Fibroblast of pulmonary artery (primary cell): ENCODE measurements at regions not wholly inside any gene's neighbourhood (a gene's known extent, or its start where the extent isn't known, plus 50 kb on each side); places are given as distances from the start of the nearest gene placed in this dataset.

ENCODE experiments used
- DNase-seq: peaks from one replicate; pipeline ENCODE4 v3.0.0-alpha.2; 2010; ENCODE audit warnings: low read depth
- H3K4me3 ChIP-seq: replicated peaks from 2 replicates; pipeline ENCODE4 v1.5.1; 2011; ENCODE audit warnings: low read depth, mild to moderate bottlenecking, control low read depth, low read length, moderate library complexity
- CTCF ChIP-seq: IDR thresholded peaks from 2 replicates; pipeline ENCODE4 v1.5.1; 2011; ENCODE audit warnings: mild to moderate bottlenecking, control low read depth, low read length, inconsistent platforms; ENCODE audit errors: missing control alignments

- no peak overlapping the region for H3K4me3 ChIP-seq
- no peak for DNase-seq
- TF ChIP-seq CTCF: no peak
Observed at GRCh38 chr6:4522453-4522852, 253.8 kb upstream of the CDYL start.

GRCh38 chr6:4521070-4521469 is 255.1 kb upstream of the CDYL start:
- no peak for DNase-seq
- TF ChIP-seq CTCF: no peak
- H3K4me3 ChIP-seq: no peak overlapping the region

- DNase-seq: peak; percentile 46
- no peak for TF ChIP-seq CTCF
- H3K4me3 ChIP-seq: no peak overlapping the region
Observed at GRCh38 chr6:4518506-4518905, 257.7 kb upstream of the CDYL start.

- H3K4me3 ChIP-seq: no peak overlapping the region
- peak; percentile 8 for DNase-seq
- no peak for TF ChIP-seq CTCF
Observed at GRCh38 chr6:4516206-4516605, 260.0 kb upstream of the CDYL start.

- DNase-seq: no peak
- TF ChIP-seq CTCF: no peak
- H3K4me3 ChIP-seq: no peak overlapping the region
Observed at GRCh38 chr6:4513561-4513960, 262.6 kb upstream of the CDYL start.

GRCh38 chr6:4512051-4512471 is 264.1 kb upstream of the CDYL start:
- no peak for DNase-seq
- TF ChIP-seq CTCF: no peak
- H3K4me3 ChIP-seq: no peak overlapping the region

GRCh38 chr6:4511641-4512020 is 264.6 kb upstream of the CDYL start:
- no peak for TF ChIP-seq CTCF
- no peak overlapping the region for H3K4me3 ChIP-seq

More at GRCh38 chr6:4511641-4512020, 264.6 kb upstream of the CDYL start:
- DNase-seq: no peak
